HUDEP-2 (cell line): ENCODE measurements at regions not wholly inside any gene's neighbourhood (a gene's known extent, or its start where the extent isn't known, plus 50 kb on each side); places are given as distances from the start of the nearest gene placed in this dataset.

Source experiments
- DNase-seq, 76 experiments: peaks; one replicate each; lab custom pipeline; 2025; ENCODE audit not compliant: unreplicated experiment in 76 of 76; lab: John Stamatoyannopoulos, UW

DNA sequence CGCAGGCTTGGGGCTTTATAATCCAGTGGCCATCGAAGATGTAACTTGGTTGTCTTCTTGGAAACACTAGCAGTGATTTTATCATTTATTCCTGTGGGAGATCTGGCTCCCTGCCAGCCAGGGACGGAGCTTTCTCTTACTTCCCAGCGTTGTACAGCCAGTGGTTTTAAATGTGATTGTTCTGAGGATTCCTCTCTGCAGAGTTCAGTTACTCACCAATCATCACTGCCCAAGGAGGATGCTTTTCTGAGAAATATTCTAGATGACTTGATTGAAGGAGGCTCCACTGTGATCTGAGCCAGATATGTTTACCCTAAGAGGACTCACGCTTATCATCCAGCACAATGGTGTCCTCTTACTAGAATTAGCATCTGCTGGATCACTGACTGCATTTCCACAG is 744.3 kb downstream of the RNF144A start:
- no peak for DNase-seq

DNA sequence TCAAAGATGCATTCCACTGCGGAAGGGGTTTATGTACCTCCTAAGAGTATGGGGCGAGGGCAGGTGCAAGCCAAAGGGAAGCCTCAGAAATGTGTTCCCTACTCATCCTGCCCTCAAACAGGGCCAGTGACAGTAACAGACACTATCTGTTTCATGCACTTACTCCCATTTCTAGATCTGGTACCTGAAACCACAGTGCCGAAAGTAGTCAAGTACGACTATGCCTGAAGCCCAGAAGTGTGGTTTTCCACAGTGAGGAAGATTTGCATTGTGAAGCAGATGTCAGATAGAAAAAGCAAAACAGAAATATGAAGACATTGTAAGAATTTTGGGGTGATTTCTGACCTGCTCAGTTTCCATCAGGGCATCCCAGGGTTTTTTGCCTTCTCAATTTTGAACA is 748.7 kb downstream of the RNF144A start:
- no peak for DNase-seq

- DNase-seq = no peak
These were observed 749.5 kb downstream of the RNF144A start for GRCh38 chr2:7666596-7667259.

DNA sequence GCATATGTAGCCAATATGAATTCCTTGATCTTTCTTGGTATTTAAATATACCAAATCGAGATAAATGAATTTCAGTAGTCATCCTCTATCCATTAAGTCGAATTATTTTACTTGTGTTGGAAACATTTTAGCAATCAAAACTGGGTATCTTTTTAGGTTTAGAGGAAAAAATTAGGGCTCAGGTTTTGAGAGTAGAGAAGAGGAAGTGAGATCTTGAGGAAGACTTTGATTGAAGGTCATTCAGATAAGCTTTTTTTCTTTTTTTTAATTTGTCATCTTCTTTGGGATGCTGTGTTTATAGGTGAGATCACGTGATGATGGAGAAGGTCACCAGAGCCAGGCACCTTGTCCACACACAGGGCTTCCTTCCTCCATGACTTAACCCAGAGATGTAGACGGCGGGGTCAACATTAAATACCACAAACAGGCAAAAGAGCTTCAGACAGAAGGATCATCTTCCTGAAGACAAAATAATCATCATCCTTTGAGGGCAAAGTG is 750.1 kb downstream of the RNF144A start:
- DNase-seq = no peak

- DNase-seq = no peak
These were observed 753.9 kb downstream of the RNF144A start for GRCh38 chr2:7670905-7671641.

- peak in 27 of 76 experiments; percentile 1 to 36 (median 11) for DNase-seq
These were observed 754.9 kb downstream of the RNF144A start for GRCh38 chr2:7672027-7672684.

- DNase-seq = no peak
These were observed 755.5 kb downstream of the RNF144A start for GRCh38 chr2:7672685-7673071.

DNA sequence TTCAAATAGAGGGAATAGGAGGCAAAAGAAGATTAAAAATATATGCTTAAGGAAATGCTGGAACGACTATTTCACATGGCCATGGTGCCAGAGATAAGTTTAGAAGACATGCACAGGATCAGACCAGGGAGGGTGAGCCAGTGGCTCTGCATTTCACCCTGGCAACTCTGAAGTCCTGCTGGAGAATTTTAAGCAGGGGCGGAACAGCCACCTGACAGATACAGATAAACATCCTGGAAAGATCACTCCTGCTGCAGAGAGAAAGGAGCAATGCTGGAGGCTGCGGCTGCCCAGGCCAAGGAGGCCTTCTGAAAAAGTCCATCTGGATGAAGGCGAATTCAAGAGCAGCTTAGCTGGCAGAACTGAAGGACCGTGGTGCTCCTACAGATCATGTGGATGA is 755.9 kb downstream of the RNF144A start:
- no peak for DNase-seq

GRCh38 chr2:7673853-7674252 is 756.6 kb downstream of the RNF144A start:
- DNase-seq = no peak

GRCh38 chr2:7674606-7675005 is 757.4 kb downstream of the RNF144A start:
- DNase-seq = no peak

DNA sequence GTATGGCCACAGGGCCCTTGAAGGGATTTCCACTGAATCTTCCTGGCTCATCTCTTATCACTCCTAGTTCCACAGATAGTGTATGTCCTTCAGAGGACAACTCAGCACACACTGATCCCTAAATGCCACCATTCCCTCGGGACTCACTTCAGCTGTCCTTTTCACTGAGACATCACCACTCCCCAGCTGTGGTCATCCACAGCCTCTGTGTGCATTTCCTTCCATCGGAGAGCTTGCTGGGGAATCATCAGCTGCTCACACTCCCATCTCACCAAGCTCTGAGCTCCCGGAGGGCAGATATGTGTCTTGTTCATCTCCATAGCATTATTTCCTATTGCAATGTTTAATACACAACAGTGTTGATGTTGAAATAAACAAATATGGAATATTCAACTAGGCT is 759.5 kb downstream of the RNF144A start:
- no peak for DNase-seq

- no peak for DNase-seq
These were observed 764.8 kb downstream of the RNF144A start for GRCh38 chr2:7681881-7682461.

- no peak for DNase-seq
These were observed 766.0 kb downstream of the RNF144A start for GRCh38 chr2:7683196-7683595.

GRCh38 chr2:7683708-7684107 is 766.5 kb downstream of the RNF144A start:
- no peak for DNase-seq

DNA sequence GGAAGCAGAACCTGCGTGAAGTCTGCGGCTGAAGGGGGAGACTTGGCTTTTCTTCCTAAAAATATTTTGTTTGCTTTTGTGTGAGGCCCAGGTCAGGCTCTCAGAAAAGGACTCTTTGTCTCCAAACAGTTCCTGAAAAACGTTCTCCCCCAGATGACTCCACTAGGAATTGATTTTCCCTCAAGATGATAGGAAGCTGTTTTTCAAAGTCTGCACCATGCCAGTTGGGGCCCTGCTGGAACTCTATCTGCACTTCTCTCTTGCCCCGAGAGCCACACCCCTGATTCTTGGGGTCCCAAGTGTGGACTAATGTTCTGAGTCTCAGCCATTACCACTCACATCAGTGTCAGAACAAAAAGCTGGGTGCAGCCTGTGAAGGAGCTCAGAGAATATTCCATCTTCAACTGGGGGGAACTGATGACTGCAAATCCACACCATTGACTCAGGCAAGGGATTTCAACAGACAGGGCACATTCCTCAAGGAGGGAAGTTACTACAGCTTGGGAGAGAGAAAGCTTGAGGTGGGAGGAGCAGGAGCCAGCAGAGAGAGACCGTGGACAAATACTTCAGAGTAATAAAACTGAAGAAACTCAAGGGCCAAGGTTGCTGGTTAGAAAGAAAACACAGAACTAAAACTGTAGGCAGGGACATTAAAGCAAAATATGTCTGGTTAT is 768.3 kb downstream of the RNF144A start:
- no peak for DNase-seq

DNA sequence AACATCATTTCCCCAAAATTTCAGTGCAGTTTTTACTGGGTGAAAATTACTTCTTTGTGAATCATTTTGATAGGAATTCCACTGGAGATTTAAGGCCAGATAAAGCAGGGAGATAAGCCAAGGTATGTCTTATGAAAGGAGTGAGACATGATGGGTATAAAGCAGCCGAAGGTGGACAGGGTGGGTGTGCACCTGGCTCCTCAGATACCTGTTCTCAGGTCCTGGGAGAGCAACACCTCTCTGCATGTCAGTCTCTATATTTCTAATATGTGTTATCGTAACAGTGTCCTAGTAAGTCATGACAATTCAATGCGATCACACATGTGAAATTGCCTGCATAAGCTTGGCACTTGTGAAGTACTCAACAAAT is 768.8 kb downstream of the RNF144A start:
- DNase-seq = no peak

DNA sequence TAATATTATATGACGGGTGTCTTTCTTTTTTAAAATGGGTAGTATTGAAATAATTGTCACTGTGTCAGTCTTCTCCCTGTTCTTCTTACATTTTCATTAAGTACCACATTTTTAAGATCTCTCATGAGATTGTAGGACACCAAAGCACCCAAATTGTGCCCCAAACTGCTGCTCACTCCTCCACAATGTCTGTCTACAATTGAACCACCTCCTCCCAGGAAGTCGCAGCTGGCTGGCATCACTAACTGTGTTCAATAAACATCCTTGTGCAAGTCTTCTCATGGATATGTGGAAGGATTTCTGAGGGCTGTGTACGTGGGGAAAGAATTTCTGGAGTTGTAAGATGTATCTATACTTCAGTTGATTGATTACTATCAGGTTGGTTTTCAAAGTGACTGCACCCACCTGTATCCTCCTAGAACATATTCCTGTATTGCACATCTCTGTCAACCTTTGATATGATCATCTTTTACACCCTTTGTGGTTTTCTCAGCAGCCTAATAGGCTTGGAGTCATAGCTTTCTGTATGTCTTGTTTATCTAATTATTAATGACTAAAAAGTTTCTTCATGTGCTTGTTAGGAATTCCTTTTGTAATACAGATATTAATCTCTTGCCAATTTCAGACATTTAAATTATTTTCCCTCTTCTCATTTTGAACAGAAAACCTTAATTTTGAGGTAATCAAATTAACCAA is 774.9 kb downstream of the RNF144A start:
- no peak for DNase-seq

- peak in 1 of 76 experiments; percentile 5 for DNase-seq
These were observed 775.5 kb downstream of the RNF144A start for GRCh38 chr2:7692657-7693161.

GRCh38 chr2:7693246-7694075 is 776.2 kb downstream of the RNF144A start:
- no peak for DNase-seq
